GM21723 (cell line): ENCODE measurements at regions not wholly inside any gene's neighbourhood (a gene's known extent, or its start where the extent isn't known, plus 50 kb on each side); places are given as distances from the start of the nearest gene placed in this dataset.

Source experiments
- ATAC-seq: cut with Tn5 transposase; IDR thresholded peaks from one replicate; pipeline ENCODE4 v1.9.1; 2021; ENCODE audit warnings: mild to moderate bottlenecking, moderate library complexity; ENCODE audit not compliant: unreplicated experiment

GRCh38 chr6:22878324-22878701 is 308.9 kb downstream of the HDGFL1 start:
- ATAC-seq: no peak

- no peak for ATAC-seq
These were observed 309.3 kb downstream of the HDGFL1 start for GRCh38 chr6:22878706-22879105.

GRCh38 chr6:22880686-22881433 is 311.5 kb downstream of the HDGFL1 start:
- no peak for ATAC-seq

- no peak for ATAC-seq
These were observed 313.2 kb downstream of the HDGFL1 start for GRCh38 chr6:22882581-22882980.

- ATAC-seq: no peak
These were observed 313.8 kb downstream of the HDGFL1 start for GRCh38 chr6:22883061-22883717.

GRCh38 chr6:22884456-22884855 is 315.1 kb downstream of the HDGFL1 start:
- ATAC-seq: no peak

GRCh38 chr6:22886650-22887581 is 317.6 kb downstream of the HDGFL1 start:
- ATAC-seq: no peak

GRCh38 chr6:22888163-22888752 is 318.9 kb downstream of the HDGFL1 start:
- no peak for ATAC-seq

- no peak for ATAC-seq
These were observed 322.6 kb downstream of the HDGFL1 start for GRCh38 chr6:22891934-22892333.

- no peak for ATAC-seq
These were observed 323.1 kb downstream of the HDGFL1 start for GRCh38 chr6:22892452-22892851.

GRCh38 chr6:22896696-22897095 is 327.3 kb downstream of the HDGFL1 start:
- no peak for ATAC-seq

- no peak for ATAC-seq
These were observed 330.1 kb downstream of the HDGFL1 start for GRCh38 chr6:22899426-22899825.

GRCh38 chr6:22903826-22904225 is 334.5 kb downstream of the HDGFL1 start:
- no peak for ATAC-seq

GRCh38 chr6:22904431-22904830 is 335.1 kb downstream of the HDGFL1 start:
- ATAC-seq: no peak

- no peak for ATAC-seq
These were observed 336.8 kb downstream of the HDGFL1 start for GRCh38 chr6:22906091-22906549.

GRCh38 chr6:22907085-22907484 is 337.7 kb downstream of the HDGFL1 start:
- ATAC-seq: no peak

GRCh38 chr6:22910370-22910769 is 341.0 kb downstream of the HDGFL1 start:
- no peak for ATAC-seq

- no peak for ATAC-seq
These were observed 344.2 kb downstream of the HDGFL1 start for GRCh38 chr6:22913612-22914011.

- ATAC-seq: no peak
These were observed 348.0 kb downstream of the HDGFL1 start for GRCh38 chr6:22917344-22917743.

GRCh38 chr6:22921828-22922227 is 352.5 kb downstream of the HDGFL1 start:
- ATAC-seq: no peak

- no peak for ATAC-seq
These were observed 356.0 kb downstream of the HDGFL1 start for GRCh38 chr6:22925304-22925835.
